AG04450 (cell line): ENCODE measurements at regions not wholly inside any gene's neighbourhood (a gene's known extent, or its start where the extent isn't known, plus 50 kb on each side); places are given as distances from the start of the nearest gene placed in this dataset.
"Not testable (repeated sequence)": the region's sequence is repeated elsewhere in the genome, so short reads cannot be mapped to it uniquely, and the experiment has no call there.

ENCODE experiments used
- CTCF ChIA-PET: fragments of 300-600, 350-600 bp; formaldehyde crosslinking; extraction: SDS; loops from one replicate; lab custom pipeline; 2022; ENCODE audit warnings: antibody characterized with exemption, inconsistent platforms; lab: Charles Lee
- POLR2A ChIA-PET: fragments of 350-600 bp; formaldehyde crosslinking; extraction: SDS; loops from one replicate; lab custom pipeline; 2021; ENCODE audit warnings: antibody characterized with exemption, inconsistent platforms; lab: Yijun Ruan, JAX
- DNase-seq: peaks from one replicate; pipeline ENCODE4 v3.0.0-alpha.2; 2011; ENCODE audit warnings: low read depth, low spot score
- H3K27ac ChIP-seq: one replicate; pipeline ENCODE4 v1.5.1; 2012; ENCODE audit warnings: low read depth, low read length, control low read depth
- H3K27me3 ChIP-seq: one replicate; pipeline ENCODE4 v1.6.0; 2012; ENCODE audit warnings: low read length; ENCODE audit not compliant: control insufficient read depth, insufficient read depth
- H3K4me3 ChIP-seq: 2 replicates; pipeline ENCODE4 v1.5.1; 2011; ENCODE audit warnings: mild to moderate bottlenecking, low read depth, low read length, control low read depth
- H3K9me3 ChIP-seq: 2 replicates; pipeline ENCODE4 v1.5.1; 2012; ENCODE audit warnings: low read length; ENCODE audit not compliant: control insufficient read depth, insufficient read depth
- TF ChIP-seq, protein P1 (sequence below): IDR thresholded peaks from 2 replicates; pipeline ENCODE4 v1.5.1; 2011; ENCODE audit warnings: low read depth, low read length, control low read depth, inconsistent platforms

DNA sequence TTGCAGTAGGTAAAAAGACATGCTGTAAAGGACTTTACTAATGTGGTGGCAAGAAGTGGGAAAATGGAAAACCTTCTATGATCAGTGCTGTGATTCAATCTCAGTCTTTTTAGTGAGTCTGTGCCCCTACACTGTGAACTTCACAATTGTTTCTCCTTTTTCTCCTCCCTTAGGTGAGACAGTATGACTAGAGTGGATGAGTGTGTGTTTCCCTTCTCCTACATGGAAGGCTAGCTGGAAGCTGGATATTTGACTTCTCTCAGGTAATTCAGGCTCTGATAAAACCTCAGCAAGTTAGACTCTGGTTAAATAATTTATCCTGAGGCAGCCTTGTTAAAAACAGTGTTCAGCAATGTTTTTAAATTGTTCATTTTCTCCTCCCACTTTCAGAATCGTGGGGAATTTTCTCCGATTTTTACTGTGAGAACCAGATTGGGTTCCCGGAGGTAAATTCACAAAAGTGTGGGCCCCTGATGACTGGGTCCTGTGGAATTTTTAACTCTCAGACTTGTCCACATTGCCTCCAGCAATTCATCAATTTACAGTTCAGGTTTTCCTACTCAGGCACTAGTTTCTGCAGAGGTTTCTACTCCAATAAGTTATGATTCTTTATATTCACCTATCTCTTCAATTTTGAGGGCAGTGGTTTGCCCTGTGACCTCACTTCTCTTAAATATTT lies 149.1 kb upstream of the PIK3R1 start:
- no peaks in the 10 kb centered on the region for H3K9me3 ChIP-seq
- POLR2A ChIA-PET, result no interaction called here
- TF ChIP-seq, protein P1, sequence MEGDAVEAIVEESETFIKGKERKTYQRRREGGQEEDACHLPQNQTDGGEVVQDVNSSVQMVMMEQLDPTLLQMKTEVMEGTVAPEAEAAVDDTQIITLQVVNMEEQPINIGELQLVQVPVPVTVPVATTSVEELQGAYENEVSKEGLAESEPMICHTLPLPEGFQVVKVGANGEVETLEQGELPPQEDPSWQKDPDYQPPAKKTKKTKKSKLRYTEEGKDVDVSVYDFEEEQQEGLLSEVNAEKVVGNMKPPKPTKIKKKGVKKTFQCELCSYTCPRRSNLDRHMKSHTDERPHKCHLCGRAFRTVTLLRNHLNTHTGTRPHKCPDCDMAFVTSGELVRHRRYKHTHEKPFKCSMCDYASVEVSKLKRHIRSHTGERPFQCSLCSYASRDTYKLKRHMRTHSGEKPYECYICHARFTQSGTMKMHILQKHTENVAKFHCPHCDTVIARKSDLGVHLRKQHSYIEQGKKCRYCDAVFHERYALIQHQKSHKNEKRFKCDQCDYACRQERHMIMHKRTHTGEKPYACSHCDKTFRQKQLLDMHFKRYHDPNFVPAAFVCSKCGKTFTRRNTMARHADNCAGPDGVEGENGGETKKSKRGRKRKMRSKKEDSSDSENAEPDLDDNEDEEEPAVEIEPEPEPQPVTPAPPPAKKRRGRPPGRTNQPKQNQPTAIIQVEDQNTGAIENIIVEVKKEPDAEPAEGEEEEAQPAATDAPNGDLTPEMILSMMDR, result no peak

DNA sequence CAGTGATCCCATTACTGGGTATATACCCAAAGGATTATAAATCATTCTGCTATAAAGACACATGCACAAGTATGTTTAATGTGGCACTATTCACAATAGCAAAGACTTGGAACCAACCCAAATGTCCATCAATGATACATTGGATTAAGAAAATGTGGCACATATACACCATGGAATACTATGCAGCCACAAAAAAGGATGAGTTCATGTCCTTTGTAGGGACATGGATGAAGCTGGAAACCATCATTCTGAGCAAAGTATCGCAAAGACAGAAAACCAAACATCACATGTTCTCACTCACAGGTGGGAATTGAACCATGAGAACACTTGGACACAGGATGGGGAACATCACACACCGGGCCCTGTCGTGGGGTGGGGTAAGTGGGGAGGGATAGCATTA lies 150.2 kb upstream of the PIK3R1 start:
- POLR2A ChIA-PET, CTCF ChIA-PET, H3K9me3 ChIP-seq, H3K27ac ChIP-seq, H3K4me3 ChIP-seq, DNase-seq, H3K27me3 ChIP-seq: not testable (repeated sequence)

More for the DNA sequence above, 149.1 kb upstream of the PIK3R1 start:
- Histone ChIP-seq H3K4me3 (no peak overlapping the region), H3K27ac (no peak overlapping the region), H3K27me3 (no peaks in the 10 kb centered on the region)
- CTCF ChIA-PET, result no interaction called here
- DNase-seq, result no peak

DNA sequence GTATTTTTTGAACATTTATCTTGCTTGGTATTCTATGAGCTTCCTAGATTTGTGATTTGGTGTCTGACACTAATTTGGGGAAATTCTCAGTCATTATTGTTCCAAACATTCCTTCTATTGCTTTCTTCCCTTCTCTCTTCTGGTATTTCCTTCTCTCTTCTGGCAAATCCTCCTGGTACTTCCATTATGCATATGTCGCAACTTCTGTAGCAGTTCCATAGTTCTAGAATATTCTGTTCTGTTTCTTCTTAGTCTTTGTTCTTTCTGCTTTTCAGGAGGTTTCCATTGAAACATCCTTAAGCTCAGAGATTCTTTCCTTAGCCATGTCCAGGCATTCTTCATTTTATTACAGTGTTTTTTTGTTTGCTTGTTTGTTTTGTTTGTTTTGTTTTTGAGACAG lies 155.2 kb upstream of the PIK3R1 start:
- ChIA-PET CTCF (no interaction called here), POLR2A (no interaction called here)
- DNase-seq, result no peak
- H3K4me3 ChIP-seq, result no peak overlapping the region
- no peaks in the 10 kb centered on the region for H3K9me3 ChIP-seq
- TF ChIP-seq, protein P1, result no peak
- no peak overlapping the region for H3K27ac ChIP-seq
- H3K27me3 ChIP-seq, result no peaks in the 10 kb centered on the region

DNA sequence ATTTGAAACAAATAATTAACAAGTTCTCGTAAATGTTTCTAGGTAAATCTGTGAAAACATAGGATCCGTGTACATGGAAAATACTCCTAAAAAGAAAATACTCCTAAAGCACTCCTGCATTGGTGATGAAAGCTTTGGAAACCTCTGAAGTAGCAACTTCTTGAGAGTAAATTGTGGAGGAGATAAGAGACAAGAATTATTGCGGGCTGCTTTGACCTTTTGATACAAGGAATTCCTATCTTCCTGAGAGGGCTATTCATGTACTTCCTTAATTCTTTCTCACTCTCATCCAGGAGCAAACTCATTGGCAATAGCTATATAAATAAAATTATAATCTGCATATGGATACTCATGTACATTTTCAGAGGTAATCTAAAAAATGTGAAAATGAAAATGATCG lies 158.4 kb upstream of the PIK3R1 start:
- TF ChIP-seq, protein P1, result no peak
- ChIA-PET POLR2A (no interaction called here), CTCF (interaction anchor here (1.1 kb wide), 1 partner anchor 17 kb away, joined by 3 read pairs; no protein-coding TSS in a partner anchor)
- no peak overlapping the region for H3K4me3 ChIP-seq
- H3K27me3 ChIP-seq, result no peaks in the 10 kb centered on the region
- DNase-seq, result no peak
- H3K27ac ChIP-seq, result no peak overlapping the region
- no peaks in the 10 kb centered on the region for H3K9me3 ChIP-seq

DNA sequence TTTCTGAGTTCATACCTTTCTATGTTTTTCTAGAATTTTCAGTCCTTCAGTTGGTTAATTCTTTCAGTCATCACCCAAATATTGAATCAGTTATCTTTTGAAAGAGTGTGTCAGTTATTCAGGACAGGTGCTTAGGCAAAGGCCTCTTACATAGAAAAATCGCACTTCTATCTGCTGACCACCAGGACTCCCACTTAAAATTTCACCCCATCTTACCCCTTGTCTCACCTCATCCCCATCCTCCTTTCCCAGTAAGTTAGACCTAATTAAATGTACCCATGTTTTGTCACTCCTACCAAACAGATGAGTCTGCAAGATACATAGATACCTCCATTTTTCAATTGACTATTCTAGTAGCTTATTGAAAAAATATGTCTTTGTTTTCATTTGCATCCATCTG lies 159.9 kb upstream of the PIK3R1 start:
- no peak overlapping the region for H3K27ac ChIP-seq
- DNase-seq, result no peak
- no peaks in the 10 kb centered on the region for H3K27me3 ChIP-seq
- TF ChIP-seq, protein P1, result 0 out of 2 replicates have a peak, but pooled peaks have one; percentile 6
- no peak overlapping the region for H3K4me3 ChIP-seq
- ChIA-PET CTCF (no interaction called here), POLR2A (no interaction called here)
- H3K9me3 ChIP-seq, result no peaks in the 10 kb centered on the region
